SK-N-MC (cell line): ENCODE measurements at regions not wholly inside any gene's neighbourhood (a gene's known extent, or its start where the extent isn't known, plus 50 kb on each side); places are given as distances from the start of the nearest gene placed in this dataset.

Experiments
- EZH2 ChIP-seq: fragments of 200-600 bp; sonication (generic); IDR thresholded peaks from one replicate; pipeline ENCODE4 v1.6.1; 2017; ENCODE audit warnings: antibody characterized with exemption
- FOXP2 ChIP-seq: optimal IDR thresholded peaks from 2 replicates; pipeline ENCODE3; 2011; ENCODE audit warnings: mild to moderate bottlenecking, moderate library complexity; ENCODE audit not compliant: insufficient read depth; ENCODE audit errors: extremely low read length, control extremely low read depth
- POLR2AphosphoS5 ChIP-seq: IDR thresholded peaks from 2 replicates; pipeline ENCODE4 v1.6.1; 2012; ENCODE audit warnings: mild to moderate bottlenecking, low read depth, low read length, borderline replicate concordance

- TF ChIP-seq POLR2AphosphoS5 (no peak), EZH2 (no peak), FOXP2 (no peak)
Measured at GRCh38 chrX:25196221-25196620, 180.5 kb upstream of the ARX start.
